NOMO-1 (cell line): ENCODE measurements at regions not wholly inside any gene's neighbourhood (a gene's known extent, or its start where the extent isn't known, plus 50 kb on each side); places are given as distances from the start of the nearest gene placed in this dataset.
A peak's percentile ranks its signal among the peaks of the same experiment; 100 is the strongest.

Experiments
- DNase-seq, 2 experiments: peaks; one replicate each; lab custom pipeline; 2025; ENCODE audit not compliant: unreplicated experiment in 2 of 2; lab: John Stamatoyannopoulos, UW

DNA sequence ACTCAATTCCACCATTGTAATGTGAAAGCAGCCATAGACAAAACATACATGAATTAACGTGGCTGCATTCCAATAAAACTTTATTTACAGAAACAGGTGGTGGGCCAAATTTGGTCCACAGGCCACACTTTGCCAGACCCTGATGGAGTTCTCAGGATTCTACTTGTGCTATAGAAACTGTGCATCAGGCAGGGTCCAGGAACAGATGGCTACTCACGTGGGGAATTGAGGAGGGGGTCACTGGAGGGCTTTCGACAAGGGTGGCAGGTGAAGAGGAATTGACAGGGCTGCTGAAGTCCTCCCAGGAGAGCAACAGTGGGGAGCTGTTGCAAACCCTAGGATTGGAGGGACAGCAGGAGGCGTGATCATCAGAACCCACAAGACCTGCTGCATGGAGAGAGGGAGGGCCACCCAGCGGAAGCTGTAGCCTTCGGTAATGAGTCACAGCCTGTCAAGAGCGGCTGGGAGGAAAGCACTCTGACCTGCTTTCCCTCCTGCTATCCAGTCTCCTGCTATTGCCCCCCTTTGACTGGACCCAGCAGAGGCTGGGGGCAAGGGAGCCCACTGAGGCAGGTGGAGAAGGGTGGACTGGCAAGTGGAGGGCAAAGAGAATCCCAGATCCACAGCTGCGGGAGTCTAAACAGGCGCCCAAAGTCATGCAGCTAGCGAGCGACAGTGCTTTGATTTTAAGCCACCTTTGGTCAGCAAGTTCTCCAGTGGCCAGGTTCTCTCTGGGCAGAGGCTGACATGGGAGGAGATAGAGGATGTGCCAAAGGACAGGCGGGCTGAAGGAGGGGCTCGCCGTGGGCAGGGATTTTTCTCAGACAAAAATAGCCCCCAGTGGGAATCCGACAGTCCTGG is 138.3 kb upstream of the SMIM23 start:
- DNase-seq = peak; percentile 7 to 13

DNA sequence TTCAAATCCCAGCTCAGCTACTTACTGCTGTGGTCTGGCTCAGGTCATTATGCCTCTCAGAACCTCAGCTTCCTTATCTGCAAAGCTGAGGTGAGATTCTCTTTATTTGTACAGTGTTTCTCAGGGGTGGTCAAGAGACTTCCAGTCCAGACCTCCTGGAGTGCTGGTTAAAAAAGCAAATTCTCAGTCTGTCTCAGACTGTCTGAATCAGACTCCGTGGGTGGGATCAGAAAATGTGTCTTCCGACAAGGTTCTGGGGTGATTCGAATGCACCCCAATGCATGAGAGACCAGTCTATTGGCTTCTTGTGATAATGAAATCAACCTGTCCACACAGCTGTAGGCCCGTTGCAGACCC is 137.7 kb upstream of the SMIM23 start:
- DNase-seq = no peak

DNA sequence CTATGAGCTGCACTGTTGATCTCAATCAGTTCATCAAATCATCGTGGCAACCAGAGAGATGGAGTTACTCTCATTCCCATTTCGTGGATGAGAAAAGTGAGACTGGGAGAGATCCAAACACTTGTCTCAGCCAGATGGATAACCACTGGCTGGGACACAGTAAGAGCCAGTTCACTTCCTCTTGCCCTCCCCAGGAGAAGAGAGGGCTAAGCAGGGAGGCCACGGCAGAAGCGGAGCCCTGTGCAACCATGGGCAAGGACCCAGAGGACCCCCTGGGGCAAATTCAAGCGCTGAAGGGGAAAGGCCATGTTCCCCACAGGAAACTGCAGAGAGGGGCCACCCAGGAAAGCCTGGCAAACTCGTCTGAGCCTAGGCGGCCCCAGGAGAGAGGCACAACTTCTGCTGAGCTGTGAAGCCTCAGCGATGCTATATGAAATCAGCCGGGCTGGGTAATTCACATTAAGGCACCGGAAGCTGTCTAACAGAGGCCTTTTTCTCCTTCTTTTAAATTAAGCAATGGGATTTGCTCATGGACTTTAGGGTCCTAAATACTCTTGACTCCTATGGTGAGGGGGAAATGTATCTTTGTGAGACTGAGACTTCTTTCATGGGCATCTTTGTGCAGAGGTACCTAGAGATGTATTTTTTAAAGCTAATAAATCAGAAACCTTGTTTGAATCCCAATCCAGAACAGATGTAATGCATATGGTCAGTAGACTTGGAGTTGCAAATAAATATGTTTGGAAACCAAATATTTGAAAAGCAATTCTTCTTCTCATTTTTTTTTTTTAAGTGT is 137.1 kb upstream of the SMIM23 start:
- no peak for DNase-seq

DNA sequence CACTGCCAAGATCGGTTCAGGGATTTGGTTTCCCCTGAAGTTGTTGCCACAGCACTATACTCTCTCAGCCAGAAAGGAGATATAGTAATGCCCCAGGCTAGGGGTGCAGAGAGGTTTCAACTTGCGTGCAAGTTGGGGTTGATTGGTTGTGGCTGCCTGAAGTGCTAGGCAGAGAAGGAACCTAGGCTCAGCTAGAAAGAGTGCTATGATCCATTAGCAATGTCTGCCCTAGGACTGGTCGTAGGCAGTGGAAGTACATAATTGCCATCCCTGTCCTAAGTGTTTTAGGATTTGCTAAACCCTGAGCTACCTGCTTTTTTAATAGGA is 136.6 kb upstream of the SMIM23 start:
- no peak for DNase-seq

GRCh38 chr5:171650597-171650996 is 135.0 kb upstream of the SMIM23 start:
- DNase-seq = no peak

DNA sequence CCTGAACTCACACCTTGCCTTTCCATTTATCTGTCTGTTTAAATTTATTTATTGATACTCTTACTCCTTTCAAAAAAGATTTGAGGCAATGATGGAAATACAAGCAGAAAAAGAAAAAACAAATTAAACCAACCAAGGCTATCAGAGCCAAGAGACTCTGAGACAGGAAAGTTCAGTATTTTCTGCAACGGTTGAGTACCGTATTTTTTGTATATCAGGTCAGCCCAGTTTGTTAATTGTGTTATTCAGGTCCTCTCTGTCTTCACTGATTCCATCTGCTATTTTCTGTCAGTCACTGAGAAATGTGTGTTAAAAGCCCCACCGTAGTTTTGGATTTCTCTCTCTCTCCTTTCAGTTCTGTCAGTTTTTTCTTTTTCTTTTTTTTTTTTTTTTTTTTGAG is 134.5 kb upstream of the SMIM23 start:
- DNase-seq = no peak

GRCh38 chr5:171654881-171655280 is 130.7 kb upstream of the SMIM23 start:
- no peak for DNase-seq

DNA sequence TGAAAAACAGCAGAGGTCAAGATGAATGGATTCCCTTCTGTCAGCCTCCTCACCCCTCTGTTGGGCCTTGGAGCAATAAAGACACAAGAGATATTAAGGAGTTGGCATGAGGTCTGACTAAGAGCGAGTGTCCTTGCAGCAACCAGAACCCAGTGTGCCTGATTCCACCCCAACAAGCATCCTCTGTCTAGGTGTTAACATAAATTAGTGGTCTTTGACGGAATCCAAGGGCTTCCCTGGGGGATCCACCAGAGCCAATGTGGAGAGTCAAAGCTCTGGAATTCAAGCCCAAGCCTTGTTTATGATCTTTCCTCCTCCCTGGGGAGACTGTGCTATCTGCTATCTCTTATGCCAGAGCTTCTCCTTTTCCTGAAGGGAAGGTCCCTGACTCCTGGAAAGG is 128.1 kb upstream of the SMIM23 start:
- DNase-seq = no peak

DNA sequence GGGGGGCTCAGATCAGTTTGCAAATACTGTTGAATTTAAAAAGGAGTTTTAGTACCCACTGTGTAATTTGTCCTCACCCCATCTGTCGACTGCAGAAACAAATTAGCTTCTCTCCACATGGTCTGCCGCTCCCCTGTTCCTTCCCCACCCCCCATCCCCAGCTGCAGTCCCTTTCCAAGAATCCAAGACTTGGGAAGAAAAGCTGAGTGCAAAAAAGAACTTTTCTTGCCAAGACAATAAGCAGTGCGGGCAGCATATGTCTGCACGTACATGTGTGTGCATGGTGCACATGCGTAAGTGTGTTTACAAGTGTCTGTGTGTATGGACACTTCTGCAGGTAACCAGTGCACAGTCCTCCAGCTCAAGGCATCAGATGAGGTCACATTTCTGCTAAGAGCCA is 125.7 kb upstream of the SMIM23 start:
- no peak for DNase-seq

GRCh38 chr5:171660434-171660833 is 125.2 kb upstream of the SMIM23 start:
- no peak for DNase-seq

DNA sequence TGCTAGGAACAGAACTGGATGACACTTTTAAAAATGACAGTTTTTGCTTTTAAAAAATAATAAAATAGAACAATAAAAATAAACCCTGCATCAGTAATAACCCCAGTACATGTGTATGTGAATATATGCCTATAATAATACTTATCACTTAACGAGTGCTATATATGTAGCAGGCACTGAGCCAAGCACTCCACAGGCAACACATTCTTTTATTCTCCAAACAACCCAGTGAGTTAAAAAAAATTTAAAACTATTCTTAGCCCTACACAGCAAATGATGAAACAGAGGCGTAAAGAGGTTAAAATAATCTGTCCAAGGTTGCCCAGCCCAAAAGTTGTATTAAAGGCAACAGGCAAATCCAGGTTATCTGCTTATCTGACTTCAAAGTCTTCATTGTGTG is 124.5 kb upstream of the SMIM23 start:
- DNase-seq = no peak

DNA sequence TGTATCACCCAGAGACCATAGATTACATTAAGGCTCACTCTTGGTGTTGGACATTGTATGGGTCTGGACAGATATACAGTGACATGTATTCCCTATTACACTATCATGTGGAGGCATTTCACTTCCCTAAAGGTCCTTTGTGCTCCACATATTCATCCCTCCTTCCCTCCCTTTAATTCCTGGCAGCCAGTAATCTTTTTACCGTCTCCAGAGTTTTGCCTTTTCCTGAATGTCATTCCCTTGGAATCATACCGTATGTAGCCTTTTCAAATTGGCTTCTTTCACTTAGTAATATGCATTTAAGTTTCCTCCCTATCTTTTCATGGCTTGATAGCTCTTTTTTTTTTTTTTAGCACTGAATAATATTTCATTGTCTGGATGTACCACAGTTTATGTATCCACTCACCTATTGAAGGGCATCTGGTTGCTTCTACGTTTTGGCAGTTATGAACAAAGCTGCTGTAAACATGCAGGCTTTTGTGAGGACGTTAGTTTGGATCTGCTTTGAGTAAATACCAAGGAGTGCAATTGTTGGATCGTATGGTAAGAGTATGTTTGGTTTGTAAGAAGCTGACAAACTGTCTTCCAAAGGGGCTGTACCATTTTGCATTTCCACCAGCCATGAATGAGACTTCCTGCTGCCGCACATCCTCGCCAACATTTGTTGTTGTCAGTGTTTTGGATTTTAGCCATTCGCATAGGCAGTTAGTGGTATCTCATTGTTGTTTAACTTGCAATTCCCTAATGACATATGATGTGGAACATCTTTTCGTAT is 122.1 kb upstream of the SMIM23 start:
- no peak for DNase-seq

DNA sequence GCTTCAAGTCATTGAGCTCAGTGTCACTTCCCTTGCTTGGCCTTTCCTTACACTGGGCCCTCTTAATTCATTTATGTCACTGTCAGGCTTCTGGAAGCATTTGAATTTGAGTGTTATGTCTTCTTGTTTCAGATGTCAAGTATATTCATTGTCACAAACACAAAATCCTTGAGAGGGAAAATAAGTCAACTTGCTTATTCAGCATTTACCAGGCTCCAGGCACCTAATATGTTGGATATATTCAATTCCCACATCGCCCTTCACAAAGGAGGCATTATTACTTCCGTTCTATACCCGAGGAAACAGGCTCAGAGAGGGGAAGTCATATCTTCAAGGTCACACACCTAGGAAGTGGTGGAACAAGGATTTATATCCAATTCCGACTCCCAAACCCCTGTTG is 121.1 kb upstream of the SMIM23 start:
- DNase-seq = no peak

GRCh38 chr5:171666815-171667214 is 118.8 kb upstream of the SMIM23 start:
- DNase-seq = no peak

- DNase-seq = no peak
These were observed 118.1 kb upstream of the SMIM23 start for GRCh38 chr5:171667341-171668096.

DNA sequence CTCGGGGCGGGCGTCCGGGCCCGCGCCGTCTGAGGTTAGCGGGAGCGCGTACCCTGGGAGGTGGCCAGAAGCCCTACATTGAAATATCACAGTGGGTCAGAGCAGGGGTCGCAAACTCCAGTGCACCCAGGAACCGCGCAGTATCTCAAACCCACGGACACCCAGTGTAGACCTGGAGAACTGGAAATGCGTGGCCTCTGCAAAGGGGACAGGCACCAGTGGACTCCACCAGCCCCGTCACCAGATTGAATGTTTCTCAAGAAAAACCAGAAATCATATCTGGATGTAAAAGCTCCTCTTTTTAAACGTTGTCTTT is 117.6 kb upstream of the SMIM23 start:
- DNase-seq = no peak

- DNase-seq = no peak
These were observed 116.0 kb upstream of the SMIM23 start for GRCh38 chr5:171669571-171669970.

DNA sequence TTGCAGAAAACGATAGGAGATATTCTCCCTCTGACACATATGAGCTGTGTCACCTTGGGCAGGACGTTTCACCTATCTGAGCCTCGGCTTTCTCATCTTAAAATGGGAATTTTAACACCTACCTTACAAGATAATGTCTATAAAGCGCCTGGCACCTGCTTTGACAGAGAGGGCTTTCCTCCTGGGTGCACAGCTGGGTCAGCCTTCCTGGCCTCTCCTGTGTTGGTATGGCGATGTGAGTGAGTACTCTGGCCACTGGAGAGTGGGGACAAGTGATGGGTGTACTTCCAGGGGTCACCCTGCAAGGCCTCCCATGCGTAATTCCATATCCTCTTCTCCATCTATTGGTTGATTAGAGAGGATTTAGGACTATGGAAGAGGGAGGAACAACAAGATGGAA is 113.1 kb upstream of the SMIM23 start:
- no peak for DNase-seq

DNA sequence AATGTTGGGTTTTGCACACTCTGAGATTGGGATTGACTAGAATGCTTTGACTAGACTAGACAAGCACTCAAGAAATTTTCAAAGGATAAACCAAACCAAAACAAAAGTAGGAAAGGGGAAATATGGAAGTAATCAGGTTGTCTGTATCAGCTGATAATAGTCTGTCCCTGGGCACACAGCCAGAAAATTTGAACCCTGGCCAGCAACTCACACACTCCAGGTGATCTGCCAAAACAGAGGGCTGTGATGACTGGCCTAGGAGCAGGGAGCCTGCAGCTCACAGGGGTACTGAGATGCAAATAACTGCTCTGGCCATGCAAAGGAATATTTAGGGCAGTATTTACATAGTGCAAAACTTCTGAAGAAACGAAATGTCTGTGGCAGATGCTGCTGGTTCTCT is 112.3 kb upstream of the SMIM23 start:
- DNase-seq = no peak

DNA sequence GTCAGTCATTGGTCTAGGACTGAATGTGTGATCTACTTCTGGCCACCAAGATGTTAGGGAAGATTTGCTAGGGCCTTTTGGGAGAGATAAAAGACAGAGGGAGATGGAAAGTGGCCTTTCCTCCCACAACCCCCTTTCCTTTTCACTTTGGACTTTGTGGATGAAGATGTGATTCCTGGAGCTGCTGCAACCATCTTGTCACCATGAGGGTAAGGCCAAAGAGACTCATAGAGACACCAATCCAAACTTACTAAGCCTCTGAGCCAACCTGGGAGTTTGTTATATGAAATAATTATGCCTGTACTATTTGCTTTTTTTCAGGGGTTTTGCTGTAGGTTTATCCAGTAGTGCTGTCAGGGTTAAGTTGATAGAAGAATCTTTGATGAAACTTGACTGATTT is 111.8 kb upstream of the SMIM23 start:
- no peak for DNase-seq

DNA sequence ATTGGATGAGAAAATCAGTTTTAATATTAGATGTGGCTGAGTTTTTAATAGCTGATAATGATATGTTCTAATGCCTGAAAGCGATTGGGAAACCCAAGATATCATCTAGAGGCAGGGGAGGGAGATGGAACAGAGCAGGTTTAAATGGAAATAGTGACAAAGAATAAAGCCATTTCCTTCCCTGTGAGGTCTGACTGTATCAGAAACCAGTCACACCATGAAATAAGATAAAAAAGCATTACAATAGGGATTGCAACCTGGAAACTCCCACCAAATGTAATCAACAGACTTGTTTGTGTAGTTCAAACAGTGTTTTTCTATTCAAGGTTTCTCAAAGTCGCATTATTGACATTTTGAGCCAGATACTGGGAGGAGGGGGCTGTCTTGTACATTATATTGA is 110.1 kb upstream of the SMIM23 start:
- no peak for DNase-seq
